ENCODE measurements at regions not wholly inside any gene's neighbourhood (a gene's known extent, or its start where the extent isn't known, plus 50 kb on each side); places are given as distances from the start of the nearest gene placed in this dataset.

DNA sequence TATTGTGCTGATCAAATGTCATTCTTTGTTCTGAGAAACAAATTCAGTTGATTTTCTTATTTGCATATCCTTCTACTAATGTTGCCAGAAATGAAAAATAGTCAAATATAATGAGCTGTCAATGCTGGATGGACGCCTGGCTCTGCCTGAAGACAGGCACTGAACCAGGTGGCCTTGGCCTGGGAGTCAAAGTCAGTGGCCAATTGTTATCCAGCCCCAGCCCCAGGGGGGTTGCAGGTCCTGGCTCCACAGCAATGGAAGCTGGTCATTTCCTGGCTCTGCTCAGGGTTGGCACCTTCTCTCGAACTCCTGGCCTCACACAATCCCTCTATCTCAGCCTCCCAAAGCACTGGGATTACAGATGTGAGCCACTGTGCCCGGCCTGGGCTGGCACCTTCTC is 176.8 kb upstream of the GLI2 start (continued):
- TF ChIP-seq E2F6 (IDR thresholded peaks at IDR 0.05) (no peak), HDAC2 (IDR thresholded peaks at IDR 0.05; ENCODE audit: borderline replicate concordance in 1 of 2, low read depth in 2 of 2, low read length in 2 of 2) (no peak), SIN3A (conservative IDR thresholded peaks at IDR 0.05 in 1 of 2, IDR thresholded peaks at IDR 0.05 in 1 of 2; ENCODE audit: low read depth in 1 of 2, low read length in 2 of 2) (no peak)
- TF ChIP-seq, protein P1, sequence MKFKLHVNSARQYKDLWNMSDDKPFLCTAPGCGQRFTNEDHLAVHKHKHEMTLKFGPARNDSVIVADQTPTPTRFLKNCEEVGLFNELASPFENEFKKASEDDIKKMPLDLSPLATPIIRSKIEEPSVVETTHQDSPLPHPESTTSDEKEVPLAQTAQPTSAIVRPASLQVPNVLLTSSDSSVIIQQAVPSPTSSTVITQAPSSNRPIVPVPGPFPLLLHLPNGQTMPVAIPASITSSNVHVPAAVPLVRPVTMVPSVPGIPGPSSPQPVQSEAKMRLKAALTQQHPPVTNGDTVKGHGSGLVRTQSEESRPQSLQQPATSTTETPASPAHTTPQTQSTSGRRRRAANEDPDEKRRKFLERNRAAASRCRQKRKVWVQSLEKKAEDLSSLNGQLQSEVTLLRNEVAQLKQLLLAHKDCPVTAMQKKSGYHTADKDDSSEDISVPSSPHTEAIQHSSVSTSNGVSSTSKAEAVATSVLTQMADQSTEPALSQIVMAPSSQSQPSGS (IDR thresholded peaks at IDR 0.05; ENCODE audit: low read length): no peak
